GM20431 (cell line): ENCODE measurements at regions not wholly inside any gene's neighbourhood (a gene's known extent, or its start where the extent isn't known, plus 50 kb on each side); places are given as distances from the start of the nearest gene placed in this dataset.

Experiments used
- in situ Hi-C: fragments of 300-500 bp; cut with MseI, MboI; formaldehyde crosslinking; loops from one replicate; pipeline ENCODE4 v1.15.0; 2020; ENCODE audit warnings: low sequenced_read_pairs; ENCODE audit not compliant: unreplicated experiment

- in situ Hi-C loops = no loop called here
These were observed 151.0 kb downstream of the ARL4C start for GRCh38 chr2:234345921-234346320.

- in situ Hi-C loops = no loop called here
These were observed 152.9 kb downstream of the ARL4C start for GRCh38 chr2:234344012-234344411.

DNA sequence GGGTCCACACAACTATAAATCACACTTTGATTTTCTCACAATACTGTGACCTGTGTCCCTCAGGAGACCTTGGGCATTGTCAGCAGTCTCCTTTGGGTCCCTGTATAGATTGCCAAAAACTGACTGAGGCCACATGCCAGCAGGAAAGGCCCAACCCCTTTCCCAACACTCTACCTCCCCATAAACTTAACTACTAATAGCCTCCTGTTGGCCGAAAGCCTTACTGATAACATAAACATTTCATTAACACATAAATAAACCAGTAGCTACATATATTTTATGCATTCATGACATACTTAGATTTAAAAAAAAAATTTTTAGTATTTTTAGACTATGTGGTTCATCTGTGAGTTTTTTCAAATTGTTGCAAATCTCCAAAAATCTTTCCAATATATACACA lies 153.5 kb downstream of the ARL4C start:
- in situ Hi-C loops = no loop called here

GRCh38 chr2:234341306-234341985 lies 155.4 kb downstream of the ARL4C start:
- in situ Hi-C loops = no loop called here

DNA sequence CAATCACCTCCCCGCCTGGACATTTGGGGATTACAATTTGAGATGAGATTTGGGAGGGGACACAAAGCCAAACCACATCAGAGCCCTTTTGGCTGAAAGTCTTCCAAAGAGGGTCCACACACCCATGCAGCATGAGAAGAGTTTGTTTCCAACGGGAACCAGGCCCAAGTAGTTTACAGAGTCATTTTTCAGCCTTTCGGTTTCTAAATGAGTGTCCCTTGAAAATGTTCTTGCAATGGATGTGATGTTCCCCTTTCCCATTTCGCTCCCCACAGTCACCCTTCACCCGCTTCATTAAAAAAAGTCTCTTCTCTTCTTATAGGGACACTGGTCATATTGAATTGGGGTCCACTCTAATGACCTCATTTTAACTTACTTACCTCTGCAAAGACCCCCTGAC lies 157.4 kb downstream of the ARL4C start:
- in situ Hi-C loops = no loop called here

DNA sequence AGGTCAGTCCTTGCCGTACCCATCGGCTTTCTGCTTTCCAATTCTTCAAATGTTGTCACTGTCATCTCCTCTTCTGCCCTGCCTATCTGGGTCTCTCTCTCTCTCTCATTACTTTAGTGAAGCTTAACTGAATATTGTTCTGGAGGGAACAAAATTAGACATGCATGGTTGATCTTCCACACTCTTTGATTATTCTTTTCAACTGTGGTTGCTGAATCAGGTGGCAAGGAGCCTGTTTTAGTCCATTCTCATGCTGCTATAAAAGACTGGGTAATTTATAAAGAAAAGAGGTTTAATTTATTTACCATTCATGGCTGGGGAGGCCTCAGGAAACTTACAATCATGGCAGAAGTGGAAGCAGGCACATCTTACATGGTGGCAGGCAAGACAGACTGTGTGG lies 157.9 kb downstream of the ARL4C start:
- in situ Hi-C loops = no loop called here

DNA sequence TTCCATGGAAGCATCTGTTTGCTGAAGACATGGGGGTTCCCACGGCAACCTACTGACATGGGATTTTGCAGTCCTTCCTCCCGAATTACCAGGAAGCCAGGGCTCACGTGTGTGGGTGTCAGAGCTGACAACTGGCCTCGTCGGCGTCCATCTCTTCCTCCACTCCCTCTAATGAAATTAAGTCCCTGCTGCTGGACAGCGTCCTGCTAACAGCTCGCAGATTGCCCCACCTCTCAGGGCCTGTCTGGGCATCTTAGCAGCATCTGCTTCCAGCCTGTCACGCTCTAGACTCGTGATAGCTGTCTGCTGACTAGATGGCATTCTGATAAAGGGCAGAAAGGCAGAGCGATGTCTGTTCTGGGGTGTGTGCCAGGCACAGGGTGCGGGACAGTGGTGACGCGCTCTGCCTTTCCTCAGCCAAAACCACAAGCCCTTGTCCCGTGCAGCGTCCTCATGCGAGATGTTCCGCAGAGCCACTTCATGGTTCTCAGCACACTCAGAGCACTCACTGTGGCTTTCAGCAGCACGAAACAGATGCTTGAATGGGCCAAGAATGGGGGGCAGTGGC lies 161.1 kb downstream of the ARL4C start:
- in situ Hi-C loops = no loop called here

DNA sequence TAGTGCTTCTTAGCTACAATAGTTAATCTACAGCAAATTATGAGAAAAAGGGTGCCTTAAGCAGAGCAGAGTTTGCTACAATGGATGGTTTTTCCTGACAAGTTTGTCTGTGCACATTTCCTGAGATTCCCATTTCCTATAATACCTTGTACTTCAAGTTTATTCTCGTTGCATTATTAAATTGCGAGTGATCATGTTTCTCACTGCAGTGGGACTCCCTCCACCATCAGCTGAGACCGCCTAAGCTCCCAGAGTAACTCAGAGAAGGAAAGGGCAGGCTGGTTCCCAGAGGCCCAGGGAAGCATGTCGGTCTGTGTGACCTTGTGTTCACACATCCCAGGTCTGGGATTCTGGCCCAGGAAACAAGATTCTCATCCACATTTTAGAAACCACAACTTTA lies 162.1 kb downstream of the ARL4C start:
- in situ Hi-C loops = no loop called here

GRCh38 chr2:234334151-234334550 lies 162.7 kb downstream of the ARL4C start:
- in situ Hi-C loops = no loop called here

DNA sequence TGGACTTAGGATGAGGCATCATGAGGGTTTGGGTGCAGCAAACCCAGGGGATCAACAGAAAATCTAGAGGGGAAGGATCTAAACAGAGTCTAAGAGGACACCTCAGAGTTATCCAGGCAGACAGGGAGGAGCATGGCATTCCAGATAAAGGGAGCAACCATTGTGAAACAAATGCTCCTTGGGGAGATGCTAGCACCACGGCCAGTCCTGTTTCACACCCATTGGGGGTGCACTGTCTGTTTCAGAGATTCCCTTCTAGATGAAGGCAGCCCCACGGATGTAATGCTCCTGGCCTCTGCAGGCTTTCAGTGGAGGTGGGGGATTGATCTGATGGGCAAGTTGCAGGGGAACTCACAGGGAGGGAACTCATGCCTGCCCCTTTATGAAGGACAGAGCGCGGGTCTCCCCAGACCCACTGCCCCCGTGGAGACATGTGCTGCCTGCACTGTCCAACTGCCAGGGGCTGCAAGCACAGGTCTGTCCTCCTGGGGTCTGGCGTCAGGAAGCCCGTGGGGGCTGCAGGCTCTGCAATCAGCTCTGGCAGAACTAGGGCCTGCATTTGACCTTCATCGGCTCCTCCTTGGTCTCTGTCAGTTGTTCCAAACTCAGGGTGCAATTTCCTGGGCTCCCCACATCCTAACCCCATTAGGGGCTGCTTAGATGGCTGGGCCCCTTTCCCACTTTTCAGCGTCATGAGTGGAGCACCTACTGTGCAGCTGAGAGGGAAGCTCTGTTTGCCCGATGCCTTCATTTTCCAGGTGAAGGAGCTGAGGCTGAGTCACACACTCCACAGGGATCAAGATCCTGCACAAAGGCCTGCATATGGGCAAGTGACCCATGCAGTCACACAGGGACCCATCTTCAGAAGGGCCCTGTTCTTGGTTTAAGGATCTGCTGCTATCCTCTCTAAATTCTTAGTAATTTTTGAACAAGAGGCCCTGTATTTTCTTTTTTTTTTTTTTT lies 163.4 kb downstream of the ARL4C start:
- in situ Hi-C loops = no loop called here

- in situ Hi-C loops = no loop called here
These were observed 164.9 kb downstream of the ARL4C start for GRCh38 chr2:234331966-234332365.

- in situ Hi-C loops = no loop called here
These were observed 165.3 kb downstream of the ARL4C start for GRCh38 chr2:234331566-234331965.

- in situ Hi-C loops = no loop called here
These were observed 166.0 kb downstream of the ARL4C start for GRCh38 chr2:234330902-234331301.

GRCh38 chr2:234329202-234329960 lies 167.5 kb downstream of the ARL4C start:
- in situ Hi-C loops = no loop called here

GRCh38 chr2:234328444-234328990 lies 168.4 kb downstream of the ARL4C start:
- in situ Hi-C loops = no loop called here

- in situ Hi-C loops = no loop called here
These were observed 170.2 kb downstream of the ARL4C start for GRCh38 chr2:234326694-234327093.

GRCh38 chr2:234324116-234324515 lies 172.8 kb downstream of the ARL4C start:
- in situ Hi-C loops = no loop called here

DNA sequence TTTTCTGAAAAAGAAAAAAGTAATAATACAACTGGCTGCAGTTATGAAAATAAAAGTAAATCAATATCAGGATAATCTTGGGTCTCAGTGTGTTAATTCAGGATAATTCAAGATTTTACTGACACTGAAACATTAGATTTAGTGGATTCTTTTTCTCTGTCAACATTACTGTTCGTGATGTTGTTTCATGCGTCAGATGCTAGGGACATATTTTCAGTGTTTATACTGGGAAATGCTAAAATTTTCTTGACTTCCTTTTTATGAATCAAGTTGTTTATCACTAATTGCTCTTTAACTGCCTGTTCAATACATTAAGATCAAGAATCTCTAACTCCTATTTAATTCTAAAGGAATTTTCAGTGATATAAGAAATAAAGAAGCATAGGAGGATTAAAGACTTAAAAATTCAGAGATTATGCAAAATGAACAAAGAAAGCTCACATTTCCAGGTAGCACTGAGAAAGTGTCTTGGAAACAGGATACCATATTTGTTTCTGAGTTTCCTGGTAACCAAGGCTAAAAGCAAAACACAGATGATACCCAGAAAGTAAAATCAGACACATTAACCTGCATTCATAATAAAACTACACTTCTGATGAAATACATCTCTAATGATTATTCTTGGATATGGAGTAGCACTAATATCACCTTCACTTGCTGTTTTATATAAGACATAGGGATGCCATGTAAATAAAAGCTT lies 174.0 kb downstream of the ARL4C start:
- in situ Hi-C loops = no loop called here

DNA sequence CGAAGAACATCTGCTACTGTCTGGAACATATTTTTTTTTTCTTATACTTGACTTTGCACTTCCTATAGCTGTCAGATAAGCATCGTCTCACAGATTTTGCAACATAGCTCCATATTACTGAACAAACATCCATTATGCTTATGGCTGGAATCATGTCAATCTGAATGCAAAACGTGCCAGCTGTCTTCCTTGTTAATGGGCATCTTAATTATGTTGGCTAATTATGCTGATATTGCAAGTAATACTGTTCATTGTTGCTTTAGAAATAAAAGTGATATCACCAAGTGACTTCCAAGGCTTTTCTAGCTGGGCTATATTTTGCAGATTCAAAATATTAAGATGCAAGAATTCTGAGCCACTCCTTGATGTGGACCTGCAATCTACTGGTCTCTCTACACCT lies 176.8 kb downstream of the ARL4C start:
- in situ Hi-C loops = no loop called here
